Omental fat pad (tissue), 3 donors: ENCODE measurements at regions not wholly inside any gene's neighbourhood (a gene's known extent, or its start where the extent isn't known, plus 50 kb on each side); places are given as distances from the start of the nearest gene placed in this dataset.

Source experiments
- ATAC-seq: fragments of 150-250 bp; one replicate; pipeline ENCODE4 v1.9.1; 2016; ENCODE audit warnings: mild to moderate bottlenecking, moderate library complexity; ENCODE audit not compliant: low FRiP score
- DNase-seq: peaks from one replicate; pipeline ENCODE4 v3.0.0-alpha.2; 2019; ENCODE audit warnings: low spot score
- TF ChIP-seq, protein P1 (sequence below), 3 donors: fragments of 450-650 bp; IDR thresholded peaks; one replicate each; pipeline ENCODE4 v1.5.1; 2016 to 2017; ENCODE audit warnings: antibody characterized with exemption in 3 of 3, mild to moderate bottlenecking in 3 of 3, moderate library complexity in 2 of 3

DNA sequence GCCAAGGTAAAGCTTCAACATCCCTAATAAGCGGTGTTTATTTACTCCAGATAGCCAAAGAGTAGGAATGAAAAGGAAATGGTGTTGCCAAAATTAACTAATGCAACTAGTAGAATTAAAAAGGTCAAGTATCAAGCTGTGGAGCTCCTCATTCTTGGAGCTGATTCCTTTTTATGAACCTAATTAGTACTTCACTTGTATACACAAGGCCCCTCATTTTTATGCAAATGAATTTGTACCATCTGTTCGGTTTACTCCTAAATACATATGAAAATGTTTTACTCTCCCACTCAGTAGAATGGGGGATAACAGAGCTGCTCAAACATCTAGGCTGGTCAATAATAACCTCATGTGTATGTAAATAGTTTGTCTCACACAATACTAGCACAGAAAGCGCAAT, 426.4 kb upstream of the LUZP2 start:
- TF ChIP-seq, protein P1, sequence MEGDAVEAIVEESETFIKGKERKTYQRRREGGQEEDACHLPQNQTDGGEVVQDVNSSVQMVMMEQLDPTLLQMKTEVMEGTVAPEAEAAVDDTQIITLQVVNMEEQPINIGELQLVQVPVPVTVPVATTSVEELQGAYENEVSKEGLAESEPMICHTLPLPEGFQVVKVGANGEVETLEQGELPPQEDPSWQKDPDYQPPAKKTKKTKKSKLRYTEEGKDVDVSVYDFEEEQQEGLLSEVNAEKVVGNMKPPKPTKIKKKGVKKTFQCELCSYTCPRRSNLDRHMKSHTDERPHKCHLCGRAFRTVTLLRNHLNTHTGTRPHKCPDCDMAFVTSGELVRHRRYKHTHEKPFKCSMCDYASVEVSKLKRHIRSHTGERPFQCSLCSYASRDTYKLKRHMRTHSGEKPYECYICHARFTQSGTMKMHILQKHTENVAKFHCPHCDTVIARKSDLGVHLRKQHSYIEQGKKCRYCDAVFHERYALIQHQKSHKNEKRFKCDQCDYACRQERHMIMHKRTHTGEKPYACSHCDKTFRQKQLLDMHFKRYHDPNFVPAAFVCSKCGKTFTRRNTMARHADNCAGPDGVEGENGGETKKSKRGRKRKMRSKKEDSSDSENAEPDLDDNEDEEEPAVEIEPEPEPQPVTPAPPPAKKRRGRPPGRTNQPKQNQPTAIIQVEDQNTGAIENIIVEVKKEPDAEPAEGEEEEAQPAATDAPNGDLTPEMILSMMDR (IDR thresholded peaks at IDR 0.05) = no peak
- DNase-seq = no peak
- no peak for ATAC-seq

DNA sequence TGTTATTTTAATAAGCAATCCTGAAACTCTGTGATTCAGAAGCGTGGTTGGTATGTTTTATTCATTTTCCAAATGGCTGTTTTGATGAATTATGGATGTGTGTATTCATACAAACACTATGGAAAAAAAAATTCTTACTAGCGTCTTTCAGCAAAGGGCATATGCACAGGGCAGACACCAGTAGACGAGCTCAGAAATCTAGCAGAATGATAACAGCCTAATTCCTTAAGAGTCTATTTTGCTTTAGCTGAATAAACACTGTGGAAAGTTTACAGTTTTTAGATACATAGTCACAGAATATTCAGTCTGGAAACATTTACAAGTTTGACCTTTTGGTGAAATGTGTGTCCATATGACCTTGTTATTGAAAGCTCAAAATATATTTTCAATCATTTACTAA, 418.8 kb upstream of the LUZP2 start:
- TF ChIP-seq, protein P1 (IDR thresholded peaks at IDR 0.05) = no peak
- ATAC-seq = no peak
- DNase-seq = no peak

DNA sequence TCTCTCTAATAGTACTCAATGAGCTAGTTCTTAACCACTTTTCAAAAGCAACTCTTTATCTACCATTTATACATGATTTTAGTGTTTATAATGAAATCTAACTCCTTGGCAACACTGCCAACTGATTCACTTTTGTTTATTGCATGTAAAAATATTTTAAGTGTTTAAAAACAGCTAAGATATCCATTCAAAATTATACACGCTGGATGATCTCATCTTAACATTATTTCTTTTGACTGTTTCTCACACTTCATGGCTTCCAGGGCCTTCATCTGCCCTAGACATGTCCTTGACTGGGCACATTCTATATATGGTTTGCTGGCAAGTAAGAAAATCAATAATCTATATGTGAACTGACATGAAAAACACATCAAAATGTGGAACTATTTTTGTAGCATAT, 414.6 kb upstream of the LUZP2 start:
- TF ChIP-seq, protein P1 (IDR thresholded peaks at IDR 0.05) = no peak
- ATAC-seq (no peak), DNase-seq (no peak)

DNA sequence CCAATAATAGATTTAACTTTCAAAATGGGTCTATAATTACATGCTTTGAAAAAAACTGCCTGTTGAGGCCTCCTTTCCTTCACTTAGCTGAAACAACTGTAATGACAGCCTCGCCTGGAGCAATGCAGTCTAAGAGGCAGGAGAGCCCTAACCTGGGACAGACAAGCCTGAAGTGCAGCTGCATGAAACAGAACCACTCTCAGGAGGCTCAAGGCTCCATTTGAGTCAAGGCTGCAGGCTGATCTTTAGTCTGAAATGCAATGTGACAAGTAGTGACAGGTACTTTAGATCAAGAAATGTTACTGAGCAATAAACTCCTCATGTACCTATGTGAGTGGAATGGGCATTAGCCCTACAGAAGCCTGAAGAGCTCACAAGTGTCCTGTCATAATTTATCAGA, 414.0 kb upstream of the LUZP2 start:
- ATAC-seq = no peak
- DNase-seq = no peak

DNA sequence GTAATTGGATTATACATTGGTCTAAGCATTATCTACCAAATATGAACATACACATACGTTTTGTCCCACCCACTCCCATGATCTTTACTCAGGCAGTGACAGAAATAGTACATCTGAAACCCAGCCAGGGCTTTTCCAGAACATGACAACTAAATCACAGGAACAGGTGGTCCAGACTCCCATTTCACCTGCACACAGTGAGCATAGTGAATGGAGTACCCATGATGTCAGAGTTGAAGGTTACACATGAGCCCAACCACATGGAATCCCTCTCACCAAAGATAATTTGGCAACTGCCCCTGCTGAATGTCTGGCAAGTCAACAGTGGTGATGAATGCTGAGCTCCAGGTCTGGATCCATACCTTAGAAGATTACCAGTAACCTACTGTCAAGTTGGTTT, 411.9 kb upstream of the LUZP2 start:
- TF ChIP-seq, protein P1 (IDR thresholded peaks at IDR 0.05) = no peak
- no peak for DNase-seq
- ATAC-seq = no peak

More for the DNA sequence above, 414.0 kb upstream of the LUZP2 start:
- TF ChIP-seq, protein P1 (IDR thresholded peaks at IDR 0.05) = no peak

- DNase-seq = no peak
- no peak for ATAC-seq
- TF ChIP-seq, protein P1 (IDR thresholded peaks at IDR 0.05) = no peak
These were observed 409.9 kb upstream of the LUZP2 start for GRCh38 chr11:24086921-24087320.

- ATAC-seq (no peak), DNase-seq (no peak)
- TF ChIP-seq, protein P1 (IDR thresholded peaks at IDR 0.05) = no peak
These were observed 405.3 kb upstream of the LUZP2 start for GRCh38 chr11:24091594-24091993.
